Mesendoderm (in vitro differentiated cells): ENCODE measurements at regions not wholly inside any gene's neighbourhood (a gene's known extent, or its start where the extent isn't known, plus 50 kb on each side); places are given as distances from the start of the nearest gene placed in this dataset.
A peak's percentile ranks its signal among the peaks of the same experiment; 100 is the strongest.

Experiments used
- DNase-seq: peaks from one replicate; pipeline ENCODE4 v3.0.0; 2013
- H2AK5ac ChIP-seq: 2 replicates; pipeline ENCODE4 v1.6.1; 2013; ENCODE audit warnings: low read length, inconsistent platforms
- H2BK120ac ChIP-seq: 2 replicates; pipeline ENCODE4 v1.6.1; 2013; ENCODE audit warnings: low read depth, mild to moderate bottlenecking, low read length, moderate library complexity, mixed read lengths
- H2BK15ac ChIP-seq: replicated peaks from 2 replicates; pipeline ENCODE4 v1.6.1; 2013; ENCODE audit warnings: low read depth, mild to moderate bottlenecking, moderate library complexity
- H2BK5ac ChIP-seq: 2 replicates; pipeline ENCODE4 v1.6.1; 2013; ENCODE audit warnings: low read length, inconsistent platforms
- H3K18ac ChIP-seq: 2 replicates; pipeline ENCODE4 v1.6.1; 2013; ENCODE audit warnings: mild to moderate bottlenecking, low read length, mixed read lengths
- H3K23ac ChIP-seq: one replicate; pipeline ENCODE4 v1.6.1; 2013; ENCODE audit warnings: low read length
- H3K27ac ChIP-seq: 2 replicates; pipeline ENCODE4 v1.5.1; 2013; ENCODE audit warnings: low read depth, mild to moderate bottlenecking, inconsistent platforms, low read length, moderate library complexity
- H3K27me3 ChIP-seq: 2 replicates; pipeline ENCODE4 v1.6.1; 2013; ENCODE audit warnings: low read length, control low read depth, mild to moderate bottlenecking, inconsistent platforms; ENCODE audit not compliant: insufficient read depth, poor library complexity
- H3K36me3 ChIP-seq: 2 replicates; pipeline ENCODE4 v1.6.1; 2013; ENCODE audit warnings: low read length, inconsistent platforms; ENCODE audit not compliant: control insufficient read depth, insufficient read depth
- H3K4ac ChIP-seq: one replicate; pipeline ENCODE4 v1.6.1; 2013; ENCODE audit warnings: low read depth, mild to moderate bottlenecking, low read length, moderate library complexity
- H3K4me1 ChIP-seq: 2 replicates; pipeline ENCODE4 v1.6.1; 2013; ENCODE audit warnings: low read depth, low read length, inconsistent platforms; ENCODE audit not compliant: control insufficient read depth
- H3K4me2 ChIP-seq: 2 replicates; pipeline ENCODE4 v1.6.1; 2013; ENCODE audit warnings: low read length
- H3K4me3 ChIP-seq: 2 replicates; pipeline ENCODE4 v1.5.1; 2013; ENCODE audit warnings: mild to moderate bottlenecking, low read length
- H3K56ac ChIP-seq: one replicate; pipeline ENCODE4 v1.6.1; 2013; ENCODE audit warnings: low read length
- H3K79me1 ChIP-seq: 2 replicates; pipeline ENCODE4 v1.6.1; 2013; ENCODE audit warnings: low read length, inconsistent platforms
- H3K79me2 ChIP-seq: 2 replicates; pipeline ENCODE4 v1.6.1; 2013; ENCODE audit warnings: mild to moderate bottlenecking, low read length; ENCODE audit not compliant: control insufficient read depth, insufficient read depth
- H3K9ac ChIP-seq: 2 replicates; pipeline ENCODE4 v1.6.1; 2013; ENCODE audit warnings: low read length, inconsistent platforms
- H4K5ac ChIP-seq: one replicate; pipeline ENCODE4 v1.6.1; 2013; ENCODE audit warnings: low read length
- H4K8ac ChIP-seq: one replicate; pipeline ENCODE4 v1.6.1; 2013; ENCODE audit warnings: low read depth, mild to moderate bottlenecking, control low read depth, low read length, moderate library complexity
- WGBS: extraction: QIAGEN DNeasy Blood & Tissue Kit; methylation state at CpG from one replicate; pipeline ENCODE4 v1.1.7; 2013; ENCODE audit warnings: low lambda C conversion rate, missing lambda C conversion rate; ENCODE audit not compliant: insufficient coverage; ENCODE audit errors: extremely low coverage; 5-methylcytosine and 5-hydroxymethylcytosine counted together

DNA sequence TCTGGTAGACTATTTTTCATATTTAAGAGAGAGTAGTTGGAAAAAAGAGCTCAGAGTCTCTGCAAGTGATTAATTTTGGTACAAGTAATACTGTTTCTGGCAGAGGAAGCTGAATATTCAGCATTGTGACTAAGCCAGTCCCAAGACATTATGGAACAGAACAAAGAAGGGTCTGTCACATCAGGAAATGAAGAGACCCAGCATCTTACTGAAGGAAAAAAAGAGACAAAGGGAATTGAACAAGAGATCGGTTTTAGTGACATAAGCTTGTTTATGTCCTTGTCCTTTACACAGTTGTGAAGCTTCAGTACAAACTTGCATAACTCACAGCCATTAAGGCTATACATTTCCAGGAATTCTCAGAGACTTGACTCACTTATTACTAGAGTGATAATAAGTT lies 568.5 kb upstream of the SLC8A1 start:
- Histone ChIP-seq H4K5ac (no peak overlapping the region), H3K4ac (no peak overlapping the region), H2BK5ac (no peak overlapping the region), H3K56ac (no peak overlapping the region), H3K36me3 (no peaks in the 10 kb centered on the region), H3K4me3 (no peak overlapping the region), H3K79me2 (no peaks in the 10 kb centered on the region), H3K79me1 (no peaks in the 10 kb centered on the region), H3K23ac (no peak overlapping the region), H4K8ac (no peak overlapping the region), H2BK15ac (no peak overlapping the region), H3K27me3 (no peaks in the 10 kb centered on the region), H3K4me1 (no peaks in the 10 kb centered on the region), H2BK120ac (no peak overlapping the region), H2AK5ac (no peak overlapping the region), H3K9ac (no peak overlapping the region), H3K4me2 (no peak overlapping the region), H3K27ac (no peak overlapping the region), H3K18ac (no peak overlapping the region)
- no peak for DNase-seq
- WGBS: no CpG with 5 or more reads among the region's 1 CpG

DNA sequence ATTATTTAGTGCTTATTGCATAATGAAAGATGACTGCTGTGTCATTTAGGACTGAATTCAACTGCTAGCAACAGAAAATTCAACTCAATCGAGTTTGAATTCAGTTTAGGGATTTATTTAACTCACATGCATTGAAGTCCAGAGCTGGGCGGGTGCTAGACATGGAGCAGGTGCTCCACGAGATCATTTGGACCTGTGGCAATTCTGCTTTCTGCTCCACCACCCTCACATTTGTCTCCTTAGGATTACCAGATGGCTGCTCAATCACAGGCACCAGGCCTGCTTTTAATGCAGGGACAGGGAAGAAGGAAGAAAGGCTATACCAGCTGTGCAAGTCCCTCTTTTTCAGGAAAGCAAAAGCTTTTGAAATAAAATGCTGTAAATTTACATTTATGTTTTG lies 572.9 kb upstream of the SLC8A1 start:
- no peaks in the 10 kb centered on the region for H3K79me1 ChIP-seq
- no peak overlapping the region for H3K23ac ChIP-seq
- H2BK5ac ChIP-seq: no peak overlapping the region
- no peak overlapping the region for H3K18ac ChIP-seq
- H3K4me3 ChIP-seq: no peak overlapping the region
- no peaks in the 10 kb centered on the region for H3K4me1 ChIP-seq
- H3K9ac ChIP-seq: no peak overlapping the region
- no peak overlapping the region for H3K4ac ChIP-seq
- H2AK5ac ChIP-seq: no peak overlapping the region
- no peak overlapping the region for H2BK120ac ChIP-seq
- H3K79me2 ChIP-seq: no peaks in the 10 kb centered on the region
- no CpG with 5 or more reads among the region's 3 CpGs for WGBS
- H3K27ac ChIP-seq: no peak overlapping the region
- no peaks in the 10 kb centered on the region for H3K27me3 ChIP-seq
- no peak overlapping the region for H3K56ac ChIP-seq
- no peak overlapping the region for H2BK15ac ChIP-seq
- no peaks in the 10 kb centered on the region for H3K36me3 ChIP-seq
- no peak overlapping the region for H4K8ac ChIP-seq
- no peak for DNase-seq
- no peak overlapping the region for H3K4me2 ChIP-seq
- H4K5ac ChIP-seq: no peak overlapping the region

DNA sequence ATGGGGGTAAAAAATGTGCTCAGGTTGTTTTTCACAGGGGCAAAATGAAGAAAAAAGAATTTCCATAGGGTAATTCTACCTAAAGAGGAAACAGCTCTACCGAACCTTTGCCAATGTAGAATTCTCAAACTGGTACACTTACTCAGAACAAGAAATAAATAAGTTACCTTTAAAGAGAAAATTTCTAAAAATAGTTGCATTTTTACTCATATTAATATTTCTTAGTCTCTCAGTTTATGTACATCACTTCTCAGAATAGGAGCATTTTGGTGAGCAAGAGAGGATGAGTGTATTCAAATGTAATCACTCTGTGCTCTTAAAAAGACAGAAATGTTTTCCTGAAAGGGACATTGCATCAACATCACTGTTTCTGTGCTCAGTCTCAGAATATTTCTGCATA lies 574.7 kb upstream of the SLC8A1 start:
- H3K4ac ChIP-seq: no peak overlapping the region
- WGBS: no CpG with 5 or more reads among the region's 1 CpG
- no peak overlapping the region for H3K9ac ChIP-seq
- H3K4me2 ChIP-seq: no peak overlapping the region
- H3K23ac ChIP-seq: no peak overlapping the region
- H4K5ac ChIP-seq: no peak overlapping the region
- H2BK15ac ChIP-seq: no peak overlapping the region
- no peaks in the 10 kb centered on the region for H3K36me3 ChIP-seq
- H3K79me1 ChIP-seq: no peaks in the 10 kb centered on the region
- H3K18ac ChIP-seq: no peak overlapping the region
- no peak overlapping the region for H2AK5ac ChIP-seq
- no peak overlapping the region for H3K56ac ChIP-seq
- H3K79me2 ChIP-seq: no peaks in the 10 kb centered on the region
- H2BK5ac ChIP-seq: no peak overlapping the region
- H2BK120ac ChIP-seq: no peak overlapping the region
- no peaks in the 10 kb centered on the region for H3K27me3 ChIP-seq
- no peak overlapping the region for H3K27ac ChIP-seq
- H3K4me3 ChIP-seq: no peak overlapping the region
- H3K4me1 ChIP-seq: no peaks in the 10 kb centered on the region
- no peak overlapping the region for H4K8ac ChIP-seq
- no peak for DNase-seq

DNA sequence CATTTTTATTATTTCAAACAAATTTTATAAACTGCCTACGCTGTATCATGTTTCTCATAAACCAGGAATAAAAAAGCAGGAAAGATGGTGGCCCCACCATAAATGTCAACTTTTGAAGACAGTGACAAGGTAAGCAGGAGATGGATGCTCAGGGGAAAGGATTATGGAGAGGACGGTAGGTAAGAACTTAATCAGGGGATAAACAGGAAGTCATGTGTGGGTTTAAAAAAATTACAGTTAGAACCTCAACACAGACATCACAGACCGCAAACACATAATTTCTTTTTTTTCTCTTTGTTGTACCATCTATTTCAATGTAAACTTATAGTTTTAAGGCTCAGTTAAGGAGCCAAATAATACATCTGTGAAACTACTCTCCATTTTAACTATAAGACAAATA lies 575.2 kb upstream of the SLC8A1 start:
- Histone ChIP-seq H3K56ac (no peak overlapping the region), H3K4me3 (no peak overlapping the region), H2BK5ac (no peak overlapping the region), H3K36me3 (no peaks in the 10 kb centered on the region), H4K5ac (no peak overlapping the region), H2AK5ac (no peak overlapping the region), H3K18ac (no peak overlapping the region), H3K4me2 (no peak overlapping the region), H2BK15ac (no peak overlapping the region), H3K27ac (no peak overlapping the region), H3K9ac (no peak overlapping the region), H4K8ac (no peak overlapping the region), H3K27me3 (no peaks in the 10 kb centered on the region), H3K23ac (no peak overlapping the region), H3K4me1 (no peaks in the 10 kb centered on the region), H3K79me2 (no peaks in the 10 kb centered on the region), H3K4ac (no peak overlapping the region), H2BK120ac (no peak overlapping the region), H3K79me1 (no peaks in the 10 kb centered on the region)
- DNase-seq: no peak
- WGBS: no CpG with 5 or more reads among the region's 3 CpGs

DNA sequence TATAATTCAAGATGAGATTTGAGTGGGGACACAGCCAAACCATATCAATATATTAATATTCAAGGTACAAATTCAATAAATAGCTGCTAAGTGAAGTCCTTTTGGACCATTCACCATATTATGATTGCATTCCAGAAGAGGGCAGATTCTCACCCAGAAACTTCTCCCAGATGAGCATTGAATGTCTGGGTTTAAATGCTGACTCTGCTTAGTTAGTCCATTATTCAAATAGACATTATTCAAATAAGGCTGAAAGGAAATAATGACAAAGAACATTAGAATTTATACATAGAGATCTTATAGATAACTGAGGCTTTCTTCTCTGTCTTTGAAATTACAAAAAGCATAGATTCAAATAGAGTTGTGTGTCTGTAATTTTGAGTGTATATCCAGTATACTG lies 579.4 kb upstream of the SLC8A1 start:
- no peak overlapping the region for H2BK5ac ChIP-seq
- no peak overlapping the region for H3K4me2 ChIP-seq
- H2BK15ac ChIP-seq: no peak overlapping the region
- no peak overlapping the region for H2AK5ac ChIP-seq
- no peaks in the 10 kb centered on the region for H3K36me3 ChIP-seq
- H2BK120ac ChIP-seq: no peak overlapping the region
- no peak overlapping the region for H4K5ac ChIP-seq
- no peak overlapping the region for H3K56ac ChIP-seq
- no peaks in the 10 kb centered on the region for H3K4me1 ChIP-seq
- H3K27ac ChIP-seq: no peak overlapping the region
- DNase-seq: no peak
- H3K27me3 ChIP-seq: no peaks in the 10 kb centered on the region
- no peak overlapping the region for H3K18ac ChIP-seq
- no peaks in the 10 kb centered on the region for H3K79me2 ChIP-seq
- H4K8ac ChIP-seq: no peak overlapping the region
- no peak overlapping the region for H3K9ac ChIP-seq
- H3K4ac ChIP-seq: no peak overlapping the region
- H3K79me1 ChIP-seq: no peaks in the 10 kb centered on the region
- no peak overlapping the region for H3K23ac ChIP-seq
- no peak overlapping the region for H3K4me3 ChIP-seq

DNA sequence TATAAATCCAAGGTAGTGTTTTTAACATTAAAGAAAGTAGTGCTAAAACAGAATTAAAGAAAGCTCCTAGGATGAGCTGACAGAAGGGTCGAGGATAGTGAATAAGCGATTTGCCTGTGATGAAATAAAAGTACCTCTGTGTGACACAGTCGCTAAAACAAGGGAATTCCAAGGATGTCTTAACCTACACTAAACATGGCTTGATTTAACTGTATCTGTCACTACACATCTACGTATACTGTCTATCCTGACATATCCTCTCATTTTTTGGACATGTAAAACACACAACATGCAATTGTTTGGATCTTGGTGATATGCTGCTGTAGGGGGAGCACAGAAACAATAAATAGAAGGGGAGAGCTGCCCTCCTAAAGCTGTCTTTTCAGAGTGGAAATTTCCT lies 580.8 kb upstream of the SLC8A1 start:
- no peak overlapping the region for H4K8ac ChIP-seq
- H3K23ac ChIP-seq: no peak overlapping the region
- H3K27me3 ChIP-seq: no peaks in the 10 kb centered on the region
- H2BK5ac ChIP-seq: no peak overlapping the region
- DNase-seq: peak; percentile 13
- no peak overlapping the region for H2BK120ac ChIP-seq
- H3K79me2 ChIP-seq: no peaks in the 10 kb centered on the region
- H2AK5ac ChIP-seq: no peak overlapping the region
- no CpG with 5 or more reads among the region's 4 CpGs for WGBS
- no peak overlapping the region for H4K5ac ChIP-seq
- no peak overlapping the region for H3K4me3 ChIP-seq
- H3K4ac ChIP-seq: no peak overlapping the region
- no peak overlapping the region for H3K27ac ChIP-seq
- H3K18ac ChIP-seq: no peak overlapping the region
- no peaks in the 10 kb centered on the region for H3K36me3 ChIP-seq
- H3K9ac ChIP-seq: no peak overlapping the region
- no peak overlapping the region for H2BK15ac ChIP-seq
- no peak overlapping the region for H3K4me2 ChIP-seq
- H3K4me1 ChIP-seq: no peaks in the 10 kb centered on the region
- no peak overlapping the region for H3K56ac ChIP-seq
- H3K79me1 ChIP-seq: no peaks in the 10 kb centered on the region
